ENCODE measurements at regions not wholly inside any gene's neighbourhood (a gene's known extent, or its start where the extent isn't known, plus 50 kb on each side); places are given as distances from the start of the nearest gene placed in this dataset.
"Not testable (repeated sequence)": the region's sequence is repeated elsewhere in the genome, so short reads cannot be mapped to it uniquely, and the experiment has no call there.

- DNase-seq, result no peak
Measured at GRCh38 chr12:107510211-107510610, 175.4 kb upstream of the PWP1 start.

- no peak for DNase-seq
Measured at GRCh38 chr12:107511292-107511691, 174.3 kb upstream of the PWP1 start.

- no peak for DNase-seq
Measured at GRCh38 chr12:107512391-107512790, 173.2 kb upstream of the PWP1 start.

- DNase-seq, result no peak
Measured at GRCh38 chr12:107513184-107513583, 172.4 kb upstream of the PWP1 start.

GRCh38 chr12:107513636-107514400, 171.8 kb upstream of the PWP1 start:
- DNase-seq, result no peak

- DNase-seq, result no peak
Measured at GRCh38 chr12:107514887-107515445, 170.6 kb upstream of the PWP1 start.

GRCh38 chr12:107515446-107515958, 170.1 kb upstream of the PWP1 start:
- peak in 1 of 5 donors; percentile 31 for DNase-seq

- not testable (repeated sequence) for DNase-seq
Measured at GRCh38 chr12:107517816-107518215, 167.8 kb upstream of the PWP1 start.

GRCh38 chr12:107518868-107519267, 166.7 kb upstream of the PWP1 start:
- no peak for DNase-seq

- no peak for DNase-seq
Measured at GRCh38 chr12:107519906-107520859, 165.4 kb upstream of the PWP1 start.

GRCh38 chr12:107521826-107522355, 163.7 kb upstream of the PWP1 start:
- DNase-seq, result no peak

GRCh38 chr12:107522692-107523477, 162.7 kb upstream of the PWP1 start:
- DNase-seq, result no peak

GRCh38 chr12:107523775-107524535, 161.6 kb upstream of the PWP1 start:
- DNase-seq, result no peak

GRCh38 chr12:107525063-107525718, 160.4 kb upstream of the PWP1 start:
- no peak for DNase-seq

- no peak for DNase-seq
Measured at GRCh38 chr12:107525719-107526554, 159.7 kb upstream of the PWP1 start.

GRCh38 chr12:107526555-107527180, 158.9 kb upstream of the PWP1 start:
- DNase-seq, result no peak

GRCh38 chr12:107528731-107529365, 156.8 kb upstream of the PWP1 start:
- no peak for DNase-seq

GRCh38 chr12:107529991-107530390, 155.6 kb upstream of the PWP1 start:
- DNase-seq, result no peak

- DNase-seq, result no peak
Measured at GRCh38 chr12:107530701-107531100, 154.9 kb upstream of the PWP1 start.

All from T-helper 1 cell (primary cell).